Astrocyte of the hippocampus (primary cell): ENCODE measurements at regions not wholly inside any gene's neighbourhood (a gene's known extent, or its start where the extent isn't known, plus 50 kb on each side); places are given as distances from the start of the nearest gene placed in this dataset.

Source experiments
- DNase-seq: peaks from one replicate; pipeline ENCODE4 v3.0.0; 2011; ENCODE audit warnings: low read depth, low spot score

GRCh38 chr17:51548125-51548524 lies 287.8 kb downstream of the UTP18 start:
- no peak for DNase-seq

GRCh38 chr17:51555153-51555552 lies 294.8 kb downstream of the UTP18 start:
- DNase-seq = no peak

DNA sequence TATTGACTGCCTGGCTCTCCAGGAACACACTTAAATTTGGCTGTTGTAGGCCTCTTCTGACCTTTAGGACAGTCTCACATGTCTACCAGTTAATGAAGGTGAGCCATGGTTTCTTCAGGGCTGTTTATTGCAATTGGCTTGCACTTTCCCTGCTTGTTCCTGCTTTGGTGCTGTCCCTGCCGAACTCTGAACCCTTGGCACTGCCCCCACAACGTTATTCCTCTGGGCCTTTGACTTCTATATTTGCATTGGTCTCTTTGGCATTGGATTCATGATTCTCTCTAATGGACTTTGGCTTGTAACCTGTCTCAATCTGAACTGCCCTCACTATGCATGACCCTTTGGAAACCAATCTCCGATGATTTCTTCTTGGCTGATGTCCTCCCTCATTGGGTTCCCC lies 299.4 kb downstream of the UTP18 start:
- DNase-seq = no peak

DNA sequence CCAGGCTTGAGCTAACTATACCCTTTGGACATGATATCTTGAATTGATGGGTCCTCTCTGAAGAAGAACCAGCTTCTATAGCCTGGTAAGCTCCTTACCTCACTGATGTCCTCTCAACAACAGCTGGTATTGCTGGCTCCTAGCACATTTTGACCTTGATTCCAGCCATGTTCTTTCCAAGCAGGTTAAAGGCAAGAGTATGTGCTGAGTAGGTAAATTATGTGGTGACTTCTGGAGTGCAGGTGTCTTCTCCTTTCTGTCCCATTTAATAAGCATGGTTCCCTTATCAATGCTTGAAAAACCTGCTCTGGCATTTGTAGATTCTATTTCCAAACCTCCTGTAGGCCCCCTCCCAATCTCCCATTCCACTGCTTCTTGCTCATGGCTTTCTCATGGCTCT lies 300.1 kb downstream of the UTP18 start:
- DNase-seq = no peak

DNA sequence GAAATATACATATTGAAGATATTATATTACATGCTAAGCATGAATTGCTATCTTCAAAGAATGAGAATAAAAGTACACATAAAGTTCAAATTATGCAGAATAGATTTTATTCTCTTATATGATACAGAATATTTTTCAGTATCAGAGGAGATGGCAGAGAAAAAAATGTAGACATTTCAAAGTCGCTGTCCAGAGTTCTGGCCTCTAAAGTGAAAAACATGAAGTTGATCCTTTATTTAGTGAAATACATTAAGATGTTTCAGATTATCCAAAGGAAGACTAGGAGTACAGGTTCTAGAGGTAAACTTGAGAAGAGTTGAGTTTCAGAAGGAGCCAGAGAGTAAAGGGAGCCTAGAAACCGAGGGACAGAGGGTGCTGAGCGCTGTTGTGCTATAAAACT lies 303.6 kb downstream of the UTP18 start:
- no peak for DNase-seq

- DNase-seq = no peak
Measured at GRCh38 chr17:51572115-51572514, 311.8 kb downstream of the UTP18 start.
